Germinal center (tissue), 1 donor: ENCODE measurements at regions not wholly inside any gene's neighbourhood (a gene's known extent, or its start where the extent isn't known, plus 50 kb on each side); places are given as distances from the start of the nearest gene placed in this dataset.
"Not testable (repeated sequence)": the region's sequence is repeated elsewhere in the genome, so short reads cannot be mapped to it uniquely, and the experiment has no call there.

Experiments used
- DNase-seq: peaks from one replicate; pipeline ENCODE4 v3.0.0; 2012; ENCODE audit warnings: mixed read lengths, low spot score

GRCh38 chr18:49694402-49694801 is 118.9 kb downstream of the ACAA2 start:
- no peak for DNase-seq

GRCh38 chr18:49693717-49694005 is 119.7 kb downstream of the ACAA2 start:
- no peak for DNase-seq

GRCh38 chr18:49692906-49693716 is 120.2 kb downstream of the ACAA2 start:
- no peak for DNase-seq

GRCh38 chr18:49691177-49691608 is 122.1 kb downstream of the ACAA2 start:
- DNase-seq, result no peak

- DNase-seq, result no peak
These were observed 123.0 kb downstream of the ACAA2 start for GRCh38 chr18:49690312-49690711.

GRCh38 chr18:49685231-49685942 is 123.5 kb downstream of the LIPG start:
- DNase-seq, result no peak

GRCh38 chr18:49682803-49683190 is 120.9 kb downstream of the LIPG start:
- DNase-seq, result not testable (repeated sequence)

- DNase-seq, result no peak
These were observed 120.4 kb downstream of the LIPG start for GRCh38 chr18:49682173-49682802.

- no peak for DNase-seq
These were observed 119.5 kb downstream of the LIPG start for GRCh38 chr18:49681387-49681786.

GRCh38 chr18:49678440-49678839 is 116.6 kb downstream of the LIPG start:
- no peak for DNase-seq

GRCh38 chr18:49677762-49678413 is 116.0 kb downstream of the LIPG start:
- no peak for DNase-seq

GRCh38 chr18:49677081-49677480 is 115.2 kb downstream of the LIPG start:
- no peak for DNase-seq

GRCh38 chr18:49673281-49673680 is 111.4 kb downstream of the LIPG start:
- no peak for DNase-seq

- DNase-seq, result no peak
These were observed 111.0 kb downstream of the LIPG start for GRCh38 chr18:49672853-49673252.

GRCh38 chr18:49669403-49669802 is 107.5 kb downstream of the LIPG start:
- no peak for DNase-seq

- DNase-seq, result no peak
These were observed 106.9 kb downstream of the LIPG start for GRCh38 chr18:49668574-49669275.

- DNase-seq, result no peak
These were observed 105.6 kb downstream of the LIPG start for GRCh38 chr18:49667462-49667861.

GRCh38 chr18:49666045-49666775 is 104.4 kb downstream of the LIPG start:
- no peak for DNase-seq

- no peak for DNase-seq
These were observed 102.3 kb downstream of the LIPG start for GRCh38 chr18:49663899-49664890.

- no peak for DNase-seq
These were observed 100.6 kb downstream of the LIPG start for GRCh38 chr18:49662506-49662905.
